Neuron (in vitro differentiated cells): ENCODE measurements at regions not wholly inside any gene's neighbourhood (a gene's known extent, or its start where the extent isn't known, plus 50 kb on each side); places are given as distances from the start of the nearest gene placed in this dataset.

Source experiments
- H2AFZ ChIP-seq: one replicate; pipeline ENCODE4 v1.6.1; 2013; ENCODE audit warnings: low read depth, mild to moderate bottlenecking, inconsistent platforms, low read length, moderate library complexity
- H3K27me3 ChIP-seq: one replicate; pipeline ENCODE4 v1.6.1; 2013; ENCODE audit warnings: low read length; ENCODE audit not compliant: insufficient read depth
- H3K36me3 ChIP-seq: one replicate; pipeline ENCODE4 v1.6.1; 2013; ENCODE audit warnings: low read length; ENCODE audit not compliant: insufficient read depth
- H3K4me1 ChIP-seq: one replicate; pipeline ENCODE4 v1.6.1; 2013; ENCODE audit warnings: low read length; ENCODE audit not compliant: insufficient read depth
- H3K4me3 ChIP-seq: 2 replicates; pipeline ENCODE4 v1.5.1; 2013; ENCODE audit warnings: mild to moderate bottlenecking, low read length, moderate library complexity
- H3K9me3 ChIP-seq: one replicate; pipeline ENCODE4 v1.6.1; 2013; ENCODE audit warnings: low read length

- Histone ChIP-seq H3K27me3 (no peaks in the 10 kb centered on the region), H2AFZ (no peak overlapping the region), H3K4me3 (no peak overlapping the region), H3K4me1 (peaks cover 13% of the 10 kb centered on the region), H3K9me3 (no peaks in the 10 kb centered on the region), H3K36me3 (no peaks in the 10 kb centered on the region)
Observed at GRCh38 chr13:40153516-40153915, 498.1 kb downstream of the COG6 start.

- H3K9me3 ChIP-seq: no peaks in the 10 kb centered on the region
- H3K27me3 ChIP-seq: no peaks in the 10 kb centered on the region
- H3K36me3 ChIP-seq: no peaks in the 10 kb centered on the region
- no peak overlapping the region for H2AFZ ChIP-seq
- peaks cover 13% of the 10 kb centered on the region for H3K4me1 ChIP-seq
- H3K4me3 ChIP-seq: no peak overlapping the region
Observed at GRCh38 chr13:40155201-40155600, 499.7 kb downstream of the COG6 start.

GRCh38 chr13:40158218-40158617, 502.8 kb downstream of the COG6 start:
- Histone ChIP-seq H3K27me3 (no peaks in the 10 kb centered on the region), H3K36me3 (no peaks in the 10 kb centered on the region), H3K4me3 (no peak overlapping the region), H3K4me1 (peaks cover 13% of the 10 kb centered on the region), H3K9me3 (no peaks in the 10 kb centered on the region), H2AFZ (no peak overlapping the region)

GRCh38 chr13:40158757-40159156, 503.3 kb downstream of the COG6 start:
- Histone ChIP-seq H3K4me1 (peaks cover 13% of the 10 kb centered on the region), H3K9me3 (no peaks in the 10 kb centered on the region), H3K36me3 (no peaks in the 10 kb centered on the region), H2AFZ (no peak overlapping the region), H3K27me3 (no peaks in the 10 kb centered on the region), H3K4me3 (no peak overlapping the region)

GRCh38 chr13:40159736-40160135, 504.3 kb downstream of the COG6 start:
- Histone ChIP-seq H3K36me3 (no peaks in the 10 kb centered on the region), H3K4me1 (peaks cover 13% of the 10 kb centered on the region), H3K27me3 (no peaks in the 10 kb centered on the region), H3K9me3 (no peaks in the 10 kb centered on the region), H2AFZ (no peak overlapping the region), H3K4me3 (no peak overlapping the region)

GRCh38 chr13:40160618-40161350, 505.3 kb downstream of the COG6 start:
- H3K27me3 ChIP-seq: no peaks in the 10 kb centered on the region
- H3K36me3 ChIP-seq: no peaks in the 10 kb centered on the region
- no peaks in the 10 kb centered on the region for H3K9me3 ChIP-seq
- H2AFZ ChIP-seq: no peak overlapping the region
- H3K4me3 ChIP-seq: no peak overlapping the region
- H3K4me1 ChIP-seq: peaks cover 8% of the 10 kb centered on the region

GRCh38 chr13:40161351-40161810, 505.1 kb downstream of the FOXO1 start:
- Histone ChIP-seq H3K9me3 (no peaks in the 10 kb centered on the region), H2AFZ (no peak overlapping the region), H3K4me3 (no peak overlapping the region), H3K36me3 (no peaks in the 10 kb centered on the region), H3K4me1 (peaks cover 6% of the 10 kb centered on the region), H3K27me3 (no peaks in the 10 kb centered on the region)

- Histone ChIP-seq H3K4me1 (peaks cover under 1% of the 10 kb centered on the region), H2AFZ (no peak overlapping the region), H3K36me3 (no peaks in the 10 kb centered on the region), H3K4me3 (no peak overlapping the region), H3K9me3 (no peaks in the 10 kb centered on the region), H3K27me3 (no peaks in the 10 kb centered on the region)
Observed at GRCh38 chr13:40161931-40162330, 504.5 kb downstream of the FOXO1 start.

GRCh38 chr13:40163066-40164000, 503.1 kb downstream of the FOXO1 start:
- no peaks in the 10 kb centered on the region for H3K4me1 ChIP-seq
- H3K36me3 ChIP-seq: no peaks in the 10 kb centered on the region

GRCh38 chr13:40164133-40164532, 502.3 kb downstream of the FOXO1 start:
- H3K27me3 ChIP-seq: no peaks in the 10 kb centered on the region
- H3K4me3 ChIP-seq: no peak overlapping the region
- H3K36me3 ChIP-seq: no peaks in the 10 kb centered on the region
- H3K4me1 ChIP-seq: peaks cover 4% of the 10 kb centered on the region
- H2AFZ ChIP-seq: no peak overlapping the region
- H3K9me3 ChIP-seq: no peaks in the 10 kb centered on the region

More at GRCh38 chr13:40163066-40164000, 503.1 kb downstream of the FOXO1 start:
- Histone ChIP-seq H3K4me3 (no peak overlapping the region), H2AFZ (no peak overlapping the region), H3K9me3 (no peaks in the 10 kb centered on the region), H3K27me3 (no peaks in the 10 kb centered on the region)

GRCh38 chr13:40165316-40165932, 501.0 kb downstream of the FOXO1 start:
- no peak overlapping the region for H2AFZ ChIP-seq
- H3K4me3 ChIP-seq: no peak overlapping the region
- peaks cover 6% of the 10 kb centered on the region for H3K4me1 ChIP-seq
- no peaks in the 10 kb centered on the region for H3K9me3 ChIP-seq
- H3K36me3 ChIP-seq: no peaks in the 10 kb centered on the region
- no peaks in the 10 kb centered on the region for H3K27me3 ChIP-seq

GRCh38 chr13:40167327-40167726, 499.1 kb downstream of the FOXO1 start:
- H3K4me1 ChIP-seq: peaks cover 6% of the 10 kb centered on the region
- no peak overlapping the region for H2AFZ ChIP-seq
- H3K27me3 ChIP-seq: no peaks in the 10 kb centered on the region
- H3K36me3 ChIP-seq: no peaks in the 10 kb centered on the region
- no peak overlapping the region for H3K4me3 ChIP-seq
- no peaks in the 10 kb centered on the region for H3K9me3 ChIP-seq
